GM19239 (cell line): ENCODE measurements at regions not wholly inside any gene's neighbourhood (a gene's known extent, or its start where the extent isn't known, plus 50 kb on each side); places are given as distances from the start of the nearest gene placed in this dataset.

Experiments used
- DNase-seq: peaks from one replicate; pipeline ENCODE4 v3.0.0; 2011; ENCODE audit warnings: low spot score; ENCODE audit not compliant: insufficient read length
- FAIRE-seq: peaks from 2 replicates; lab custom pipeline; 2011; peaks lifted over from hg19 to GRCh38; lab: Jason Lieb, UNC

DNA sequence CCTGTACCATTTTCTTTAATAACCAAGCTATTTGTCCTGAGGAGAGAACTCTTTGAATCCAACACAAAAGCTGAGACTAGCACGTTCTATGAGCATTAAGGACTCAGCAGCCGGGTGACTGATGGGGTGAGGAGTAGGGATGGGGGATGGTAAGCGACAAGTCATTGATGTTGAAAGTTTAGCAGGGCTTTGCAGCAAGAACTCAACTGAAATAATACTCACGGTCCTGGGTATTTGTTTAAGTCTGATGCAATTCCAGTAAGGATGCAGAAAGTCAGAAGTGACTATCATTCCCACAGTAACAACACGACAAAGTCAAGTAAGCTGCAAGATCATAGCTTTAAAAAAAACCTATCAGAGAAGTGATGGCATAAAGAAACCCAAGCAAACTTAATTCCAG lies 131.1 kb downstream of the ACTL7B start:
- FAIRE-seq (no peak), DNase-seq (no peak)

DNA sequence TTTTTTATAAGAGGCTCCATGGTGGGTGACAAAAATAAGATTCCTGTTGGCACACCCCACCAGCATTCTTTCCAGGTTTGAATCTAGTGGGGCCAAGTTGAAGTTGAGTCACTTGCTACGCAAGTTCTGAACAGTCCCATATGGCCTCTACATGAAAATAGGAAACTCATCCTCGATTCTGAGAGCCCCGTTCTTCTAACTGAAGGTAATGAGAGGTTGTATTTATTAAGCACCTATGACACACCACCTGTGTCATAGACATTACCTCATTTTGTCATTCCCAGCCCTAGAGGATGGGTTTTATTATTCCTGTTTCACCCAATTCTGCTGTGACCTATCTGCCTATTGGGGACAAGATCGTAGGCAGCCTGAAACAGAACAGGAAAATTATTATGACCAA lies 131.7 kb downstream of the ACTL7B start:
- FAIRE-seq = no peak
- no peak for DNase-seq

DNA sequence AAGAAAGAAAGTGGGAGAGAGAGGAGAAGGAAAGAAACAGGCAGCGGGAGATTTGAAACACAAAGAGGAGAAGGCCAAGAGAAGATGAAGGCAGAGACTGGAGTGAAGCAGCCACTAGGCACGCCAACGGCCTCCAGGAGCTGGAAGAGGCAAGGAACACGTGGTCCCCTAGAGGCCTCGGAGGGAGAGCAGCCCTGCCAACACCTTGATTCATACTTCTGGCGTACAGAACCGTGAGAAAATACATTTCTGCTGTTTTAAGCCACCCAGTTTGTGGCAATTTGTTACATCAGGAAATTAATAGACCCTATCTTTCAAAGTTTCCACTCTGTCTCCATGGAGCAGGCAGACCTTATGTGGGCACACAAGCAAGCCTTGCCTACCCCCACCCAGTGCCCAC lies 133.4 kb downstream of the ACTL7B start:
- no peak for FAIRE-seq

DNA sequence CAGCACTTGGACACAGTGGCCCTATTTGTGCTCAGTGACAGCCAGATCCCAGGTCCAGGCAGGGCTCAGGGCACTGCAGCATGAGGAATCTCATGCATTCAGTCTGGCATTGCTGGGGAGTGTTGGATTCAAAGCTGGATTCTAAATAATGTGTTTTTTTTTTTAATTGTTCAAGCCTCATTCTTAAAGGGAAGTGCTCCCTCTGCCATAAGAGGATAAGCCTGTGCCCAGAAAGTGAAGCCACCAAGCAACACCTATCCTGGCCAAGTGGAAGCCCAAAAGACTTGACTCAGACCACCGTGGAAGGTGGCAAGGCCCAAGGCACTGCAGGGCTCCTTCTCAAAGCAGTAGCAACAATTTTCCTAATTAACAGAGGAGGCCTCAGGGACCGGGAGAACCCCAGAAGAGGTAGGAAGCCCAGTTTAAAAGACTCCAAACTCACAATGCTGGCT lies 135.6 kb downstream of the ACTL7B start:
- DNase-seq = no peak
- FAIRE-seq = no peak

More for the DNA sequence above, 133.4 kb downstream of the ACTL7B start:
- no peak for DNase-seq

DNA sequence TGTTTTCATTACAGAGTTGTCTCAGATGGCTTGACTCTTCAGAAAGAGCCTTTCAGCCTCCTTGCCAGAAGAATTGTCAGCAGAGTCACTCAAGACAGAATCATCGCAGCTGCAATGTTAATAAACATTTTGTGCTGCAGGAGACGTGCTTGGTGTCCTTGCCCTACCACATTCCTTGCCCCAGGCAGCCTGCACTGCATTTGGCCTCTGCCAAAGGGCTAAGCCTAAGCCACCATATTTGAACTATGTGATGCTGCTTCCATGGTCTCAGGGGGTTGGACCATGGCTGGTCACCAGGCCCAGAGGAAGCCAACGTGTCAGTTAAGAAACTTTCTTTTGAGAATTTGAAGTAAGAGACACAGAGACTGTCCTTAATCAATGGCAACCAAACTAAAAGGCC lies 145.4 kb downstream of the ACTL7B start:
- DNase-seq = no peak
- no peak for FAIRE-seq

DNA sequence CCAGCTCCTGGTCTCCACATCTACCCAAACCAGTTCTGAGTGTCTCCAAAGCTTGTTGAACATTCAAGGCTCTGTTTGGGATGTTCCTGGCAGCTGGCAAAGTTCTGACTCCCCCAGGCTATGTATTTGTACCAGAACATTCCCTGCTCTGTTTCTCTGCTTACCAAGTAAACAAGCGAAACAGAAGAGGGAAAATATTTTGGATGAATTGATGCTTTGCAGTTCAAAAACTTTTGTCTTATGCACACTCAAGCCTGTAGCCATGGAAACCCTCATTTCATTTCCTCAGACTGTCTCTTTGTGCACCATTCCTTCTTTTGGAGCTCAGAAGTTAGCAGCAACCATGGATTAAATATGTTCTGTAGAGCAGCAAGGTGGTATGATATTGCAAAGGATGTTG lies 145.8 kb downstream of the ACTL7B start:
- no peak for DNase-seq
- no peak for FAIRE-seq

DNA sequence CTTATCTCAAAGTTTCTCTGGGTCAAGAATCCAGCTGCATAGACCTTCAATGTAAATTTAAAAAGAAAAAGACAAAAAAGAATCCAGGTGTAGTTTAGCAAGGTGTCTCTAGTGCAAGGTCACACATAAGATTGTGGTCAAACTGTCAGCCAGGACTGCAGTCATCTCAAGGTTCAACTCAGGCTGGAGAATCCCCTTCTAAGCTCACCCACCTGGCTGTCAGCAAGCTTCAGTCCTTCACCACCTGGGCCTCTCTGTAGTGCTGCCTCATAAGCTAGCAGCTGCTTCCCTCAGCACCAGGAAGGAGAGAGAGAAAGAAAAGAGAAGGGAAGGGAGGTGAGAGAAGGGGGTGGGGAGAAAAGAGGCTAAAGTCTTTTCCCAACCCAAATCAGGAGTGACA lies 146.7 kb downstream of the ACTL7B start:
- FAIRE-seq = no peak
- DNase-seq = no peak

DNA sequence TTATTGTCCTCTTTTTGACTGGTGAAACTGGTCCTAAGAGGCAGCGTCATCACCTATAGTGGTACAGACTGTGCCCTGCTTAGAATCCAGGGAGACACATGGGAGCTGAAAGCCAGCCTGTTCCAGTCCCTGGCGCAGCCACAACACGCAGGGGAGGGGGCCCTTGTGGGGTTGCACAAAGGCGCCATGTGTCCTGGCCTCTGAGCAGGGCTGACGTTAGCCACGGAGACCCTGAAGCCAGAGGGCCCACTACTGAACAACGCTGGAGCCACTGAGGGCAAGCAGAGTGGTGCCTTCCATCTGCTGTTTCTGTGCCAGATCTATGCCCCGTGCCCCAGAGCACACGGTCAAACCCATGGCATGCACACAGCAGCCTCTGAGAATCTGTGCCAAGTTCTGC lies 147.3 kb downstream of the ACTL7B start:
- FAIRE-seq (no peak), DNase-seq (no peak)

DNA sequence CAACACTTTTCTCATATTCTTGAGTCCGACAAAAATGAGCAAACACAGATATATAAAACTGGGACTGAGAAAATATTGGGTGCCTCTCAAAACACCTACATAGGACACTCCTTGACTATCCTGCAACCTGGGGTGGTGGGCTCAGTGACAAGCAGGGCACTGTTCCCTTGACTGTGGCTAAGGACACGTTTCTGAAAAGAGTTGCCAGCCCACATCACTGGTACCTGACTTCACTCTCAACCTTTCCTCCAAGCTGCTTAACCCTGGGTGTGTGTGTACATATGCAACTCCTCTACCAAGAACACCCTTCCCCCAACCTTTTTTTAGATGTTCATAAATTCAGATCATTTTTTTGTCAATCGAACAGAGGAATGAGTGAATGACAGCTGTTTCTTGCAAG lies 148.7 kb downstream of the ACTL7B start:
- no peak for FAIRE-seq

DNA sequence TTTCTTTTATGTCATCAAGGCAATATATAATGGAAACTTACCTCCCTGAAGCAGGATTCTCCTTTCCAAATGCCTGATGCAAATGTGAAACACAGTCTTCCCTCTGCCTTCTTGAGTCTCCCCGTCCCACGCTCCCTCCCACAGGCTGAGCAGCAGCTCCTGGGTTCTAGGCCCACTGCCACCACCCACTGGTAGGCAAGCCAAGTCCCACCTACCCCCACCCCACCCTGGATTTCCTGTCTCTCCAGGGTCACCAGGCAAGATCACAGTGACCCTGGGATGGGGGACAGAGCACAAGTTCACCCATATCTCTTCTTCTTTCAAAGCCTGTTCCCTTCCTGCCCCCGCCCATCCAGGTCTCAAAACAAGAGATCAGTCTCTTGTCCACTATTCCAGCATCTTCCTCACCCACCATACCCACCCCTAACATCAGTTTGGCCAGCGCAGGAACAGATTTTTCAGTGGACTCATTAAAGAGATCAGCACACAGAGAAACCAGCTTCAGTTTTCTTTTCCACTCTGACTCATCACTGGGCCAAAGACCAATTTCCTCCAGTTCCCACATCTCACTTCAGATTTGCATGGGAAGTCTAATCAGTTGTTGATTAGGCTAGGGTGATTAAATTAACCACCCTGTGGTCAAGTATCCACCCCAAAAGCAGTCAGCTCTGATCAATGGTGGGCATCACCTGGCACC lies 151.5 kb downstream of the ACTL7B start:
- no peak for FAIRE-seq
- no peak for DNase-seq

More for the DNA sequence above, 148.7 kb downstream of the ACTL7B start:
- no peak for DNase-seq

DNA sequence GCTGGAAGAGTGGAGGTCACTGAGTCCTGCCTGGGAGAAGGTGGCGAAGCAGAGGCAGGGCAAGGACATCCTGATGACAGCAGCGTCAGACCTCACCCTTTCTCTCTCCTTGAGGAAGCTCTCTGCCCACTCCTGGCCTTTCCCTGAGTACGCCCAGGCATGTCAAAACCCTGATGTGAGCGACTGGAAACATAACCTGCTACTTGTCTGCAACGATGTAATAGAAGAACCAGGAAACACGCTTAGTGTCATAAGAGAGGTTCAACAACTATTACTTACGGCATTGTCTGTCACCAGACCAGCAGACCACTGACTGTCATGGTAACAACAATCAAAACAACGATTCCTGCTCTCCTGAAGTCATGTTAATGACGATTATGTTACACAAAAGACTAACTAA lies 152.4 kb downstream of the ACTL7B start:
- DNase-seq (no peak), FAIRE-seq (no peak)

DNA sequence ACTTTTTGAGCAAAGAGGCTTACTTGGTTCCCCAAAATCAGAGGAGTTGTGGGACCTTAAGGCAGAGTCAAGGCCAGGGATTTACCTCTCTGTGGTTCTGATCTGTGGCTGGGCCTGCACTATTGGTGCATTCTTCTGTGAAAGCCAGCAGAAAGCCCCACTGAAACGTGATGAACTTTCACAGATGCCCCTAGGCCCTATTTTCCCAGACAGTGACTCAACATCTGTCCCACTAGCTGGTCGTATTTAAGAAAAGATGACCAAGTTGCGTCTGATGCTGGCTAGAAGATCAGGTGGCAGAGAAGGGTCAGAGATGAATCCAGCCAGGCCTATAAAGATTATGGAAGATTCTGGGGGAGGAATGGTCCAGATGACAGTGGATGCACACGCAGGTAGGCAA lies 153.1 kb downstream of the ACTL7B start:
- FAIRE-seq = no peak
- no peak for DNase-seq

DNA sequence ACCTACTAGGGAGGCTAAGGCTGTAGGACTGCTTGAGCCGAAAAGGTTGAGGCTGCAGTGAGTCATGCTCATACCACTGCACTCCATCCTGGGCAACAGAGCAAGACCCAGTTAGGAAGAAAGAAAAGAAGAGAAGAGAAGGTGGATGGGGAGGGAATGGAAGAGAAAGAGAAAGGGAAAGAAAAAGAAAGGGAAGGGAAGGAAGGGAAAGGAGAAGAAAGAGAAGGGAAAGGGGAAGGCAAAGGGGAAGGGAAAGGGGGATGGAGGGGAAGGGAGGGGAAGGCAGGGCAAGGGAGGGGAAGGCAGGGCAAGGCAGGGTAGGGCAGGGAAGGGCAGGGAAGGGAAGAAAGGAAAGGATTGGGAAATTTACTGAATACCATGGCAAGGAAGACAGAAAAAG lies 157.0 kb downstream of the ACTL7B start:
- no peak for DNase-seq
- no peak for FAIRE-seq

DNA sequence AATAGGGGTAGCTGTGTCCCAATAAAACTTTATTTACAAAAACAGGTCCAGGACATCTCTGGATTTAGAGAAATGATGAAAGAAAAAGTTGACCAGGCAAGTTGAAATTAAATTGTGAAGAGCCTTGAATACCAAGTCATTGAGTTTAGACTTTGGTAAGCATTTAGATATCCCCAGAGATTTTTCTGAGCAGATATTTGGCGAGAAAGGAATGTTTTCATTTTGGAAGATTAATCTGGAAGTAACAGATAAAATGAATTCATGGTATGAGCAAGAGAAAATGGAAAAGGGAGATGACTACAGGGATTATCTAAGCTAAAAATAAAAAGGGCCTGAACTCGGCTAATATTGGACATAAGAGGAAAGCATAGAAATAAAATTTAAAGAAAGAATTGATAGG lies 157.6 kb downstream of the ACTL7B start:
- no peak for DNase-seq
- FAIRE-seq = no peak

DNA sequence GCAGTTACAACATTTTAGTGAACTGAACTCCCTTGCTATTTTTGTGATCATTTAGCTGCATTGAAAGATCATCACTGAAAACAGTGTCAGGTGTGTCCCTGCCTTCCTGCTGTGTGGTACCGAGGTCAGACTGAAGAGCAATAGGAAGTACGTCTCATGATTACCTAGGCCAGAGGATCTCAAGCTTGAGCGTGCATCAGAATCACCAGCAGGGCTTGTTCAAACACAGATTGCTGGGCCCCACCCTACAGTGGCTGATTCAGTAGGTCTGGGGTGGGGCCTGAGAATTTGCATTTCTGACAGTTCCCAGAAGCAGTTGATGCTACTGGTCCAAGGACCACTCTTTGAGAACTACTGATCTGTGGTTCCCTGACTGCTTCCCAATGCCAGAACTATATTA lies 159.6 kb downstream of the ACTL7B start:
- FAIRE-seq (no peak), DNase-seq (no peak)

DNA sequence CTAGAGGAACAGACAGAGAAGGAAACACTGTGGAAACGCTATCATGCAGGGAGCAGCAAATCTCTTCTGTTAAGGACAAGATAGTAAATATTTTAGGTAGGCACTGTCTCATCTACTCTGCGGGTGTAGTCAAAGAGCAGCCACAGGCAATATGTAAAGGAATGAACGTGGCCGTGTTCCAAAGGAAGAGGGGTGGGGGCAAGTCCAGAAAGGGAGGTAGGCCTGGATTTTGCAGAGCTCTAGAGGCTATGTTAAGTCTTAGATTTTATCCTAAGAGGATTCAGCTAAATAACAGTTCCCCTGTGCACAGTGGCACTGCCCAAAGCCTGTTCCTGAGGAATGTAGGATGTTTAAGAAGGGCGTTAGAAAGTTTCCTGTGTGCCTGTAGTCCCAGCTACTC lies 161.6 kb downstream of the ACTL7B start:
- FAIRE-seq (no peak), DNase-seq (no peak)

DNA sequence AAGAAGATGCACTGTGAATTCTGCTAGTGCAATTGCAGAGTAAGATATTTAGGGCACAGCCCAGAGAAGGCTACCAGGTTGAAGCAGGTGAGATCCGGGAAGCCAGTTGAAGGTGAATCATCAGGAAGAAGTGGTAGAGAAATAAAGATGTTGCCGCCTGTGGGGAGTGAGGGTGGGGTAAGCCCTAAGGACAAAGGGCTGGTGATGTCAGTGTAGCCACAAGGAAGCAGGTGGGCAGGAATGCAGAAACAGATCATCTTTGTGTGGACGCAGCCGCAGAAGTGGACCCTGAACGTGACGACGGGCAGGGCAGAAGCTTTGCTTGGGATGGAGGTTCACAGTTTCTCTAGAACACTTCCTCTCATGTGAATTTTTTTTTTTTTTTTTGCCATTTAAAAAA lies 164.2 kb downstream of the ACTL7B start:
- DNase-seq (no peak), FAIRE-seq (no peak)

DNA sequence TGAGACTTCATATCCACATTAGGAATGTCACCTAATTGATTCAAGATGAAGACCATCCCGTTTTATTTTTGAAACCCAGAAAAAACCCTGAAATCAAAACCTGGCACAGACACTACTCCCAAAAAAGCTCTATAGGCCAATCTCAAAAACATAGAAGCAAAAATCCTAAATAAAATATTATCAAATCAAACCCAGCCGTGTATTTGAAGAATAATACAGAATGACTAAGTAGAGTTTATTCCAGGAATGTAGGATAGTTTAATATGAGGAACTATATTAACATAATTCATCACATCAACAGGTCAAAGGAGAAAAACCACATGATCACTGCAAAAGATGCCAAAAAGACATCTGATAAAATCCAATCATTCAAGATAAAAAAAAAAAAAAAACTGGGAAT lies 167.1 kb downstream of the ACTL7B start:
- FAIRE-seq = no peak

DNA sequence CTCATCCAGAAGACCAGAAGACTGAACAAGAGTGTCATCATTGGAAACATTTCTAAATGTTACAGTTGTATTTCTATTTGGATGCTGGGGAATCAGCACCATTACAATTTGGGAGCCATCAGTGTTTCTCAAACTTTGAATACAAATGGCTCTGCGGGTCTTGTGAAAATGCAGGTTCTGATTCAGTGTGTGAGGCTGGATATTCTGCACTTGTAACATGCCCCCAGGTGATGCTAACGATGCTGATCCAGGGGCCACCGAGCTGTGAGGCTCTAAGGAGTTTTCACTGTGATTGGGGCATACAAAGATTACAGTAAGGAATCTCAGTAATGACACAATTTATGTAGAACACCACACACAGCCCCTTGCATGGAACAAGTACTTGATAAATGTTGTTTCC lies 167.7 kb downstream of the ACTL7B start:
- no peak for DNase-seq
- FAIRE-seq = no peak

More for the DNA sequence above, 167.1 kb downstream of the ACTL7B start:
- no peak for DNase-seq

DNA sequence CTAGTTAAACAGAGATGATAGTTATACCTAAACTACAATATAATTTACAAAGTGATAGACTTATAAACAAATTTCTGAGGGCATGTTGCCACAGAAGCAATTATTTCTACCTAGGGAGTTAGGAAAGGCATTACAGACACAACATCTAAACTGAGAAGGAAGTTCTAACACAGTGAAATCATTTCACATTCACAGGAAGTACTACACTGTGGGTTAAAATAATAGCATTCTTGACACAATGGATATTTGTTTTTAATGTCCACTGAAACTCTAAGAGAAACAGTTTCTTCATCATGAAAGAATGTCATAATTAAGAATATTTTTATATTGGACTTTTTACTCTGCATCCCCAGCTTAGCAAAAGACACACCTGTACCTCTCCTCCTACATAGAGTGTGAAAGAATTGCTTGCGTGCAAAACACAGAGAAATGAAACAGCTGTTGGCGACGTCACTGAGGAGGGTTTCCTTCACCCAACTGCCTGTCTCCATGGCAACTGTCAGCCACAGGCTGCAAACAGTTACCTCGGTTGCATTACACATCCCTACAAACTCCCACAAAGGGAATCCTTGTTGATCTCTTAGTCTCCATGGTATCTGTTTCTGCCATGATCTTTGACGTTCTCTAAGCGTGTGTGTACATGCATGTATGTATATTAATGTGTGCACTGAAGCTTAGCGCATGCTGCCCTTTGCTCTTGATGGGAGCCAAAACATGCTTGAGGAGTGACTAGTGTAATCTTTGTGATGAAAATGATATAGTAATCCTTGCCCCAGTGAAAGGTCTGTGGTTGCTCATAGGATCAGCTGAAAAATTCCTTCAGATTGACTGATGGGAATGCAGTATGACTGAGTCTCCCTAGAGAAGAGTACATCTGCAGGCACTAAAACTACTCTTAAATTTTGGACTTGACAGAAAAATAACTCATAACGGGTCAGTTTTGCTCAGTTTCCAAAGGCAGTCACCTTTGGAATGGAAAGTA lies 168.5 kb downstream of the ACTL7B start:
- DNase-seq = no peak
- FAIRE-seq = no peak

DNA sequence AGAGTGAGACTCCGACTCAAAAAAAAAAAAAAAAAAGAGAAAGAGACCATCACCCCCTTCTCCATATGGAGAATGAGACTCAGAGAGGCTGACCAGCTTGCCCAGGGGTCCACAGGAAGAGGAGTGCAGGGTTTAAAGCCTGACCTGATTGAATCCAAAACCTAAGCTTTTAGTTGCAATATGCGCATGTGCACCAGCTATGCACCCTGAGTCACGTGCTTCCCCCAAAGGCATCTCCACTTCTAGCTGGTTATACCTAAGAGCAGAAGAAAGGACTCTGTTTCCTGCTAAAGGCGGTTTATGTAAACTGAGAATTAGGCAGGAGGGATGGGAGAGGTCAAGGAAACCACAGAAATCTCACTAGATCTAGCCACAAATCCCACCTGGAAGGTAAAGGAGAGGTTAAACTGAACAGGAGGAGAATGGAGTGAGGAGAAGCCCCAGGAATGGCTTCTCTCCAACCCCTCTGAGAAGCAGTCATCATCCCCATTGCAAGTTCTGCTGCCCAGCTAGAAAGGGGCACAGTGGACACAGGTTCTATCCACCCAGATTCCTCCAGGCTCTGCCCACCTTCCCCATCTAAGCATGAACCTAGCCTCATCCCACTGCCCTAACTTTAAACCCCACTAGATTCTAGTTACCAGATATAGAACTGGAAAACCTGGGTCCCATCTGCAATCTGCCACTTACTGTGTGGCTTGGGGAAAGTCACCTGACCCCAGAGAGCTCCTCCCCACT lies 171.3 kb downstream of the ACTL7B start:
- no peak for FAIRE-seq
- no peak for DNase-seq
